ENCODE measurements at regions not wholly inside any gene's neighbourhood (a gene's known extent, or its start where the extent isn't known, plus 50 kb on each side); places are given as distances from the start of the nearest gene placed in this dataset.

- TF ChIP-seq CTCF (IDR thresholded peaks at IDR 0.05) (no peak), POLR2A (IDR thresholded peaks at IDR 0.05) (no peak)
These were observed 330.1 kb downstream of the PLPP3 start for GRCh38 chr1:56249234-56249633.
